ENCODE measurements at regions not wholly inside any gene's neighbourhood (a gene's known extent, or its start where the extent isn't known, plus 50 kb on each side); places are given as distances from the start of the nearest gene placed in this dataset.

GRCh38 chr2:38507712-38508111, 95.0 kb downstream of the HNRNPLL start:
- TF ChIP-seq, protein P1, sequence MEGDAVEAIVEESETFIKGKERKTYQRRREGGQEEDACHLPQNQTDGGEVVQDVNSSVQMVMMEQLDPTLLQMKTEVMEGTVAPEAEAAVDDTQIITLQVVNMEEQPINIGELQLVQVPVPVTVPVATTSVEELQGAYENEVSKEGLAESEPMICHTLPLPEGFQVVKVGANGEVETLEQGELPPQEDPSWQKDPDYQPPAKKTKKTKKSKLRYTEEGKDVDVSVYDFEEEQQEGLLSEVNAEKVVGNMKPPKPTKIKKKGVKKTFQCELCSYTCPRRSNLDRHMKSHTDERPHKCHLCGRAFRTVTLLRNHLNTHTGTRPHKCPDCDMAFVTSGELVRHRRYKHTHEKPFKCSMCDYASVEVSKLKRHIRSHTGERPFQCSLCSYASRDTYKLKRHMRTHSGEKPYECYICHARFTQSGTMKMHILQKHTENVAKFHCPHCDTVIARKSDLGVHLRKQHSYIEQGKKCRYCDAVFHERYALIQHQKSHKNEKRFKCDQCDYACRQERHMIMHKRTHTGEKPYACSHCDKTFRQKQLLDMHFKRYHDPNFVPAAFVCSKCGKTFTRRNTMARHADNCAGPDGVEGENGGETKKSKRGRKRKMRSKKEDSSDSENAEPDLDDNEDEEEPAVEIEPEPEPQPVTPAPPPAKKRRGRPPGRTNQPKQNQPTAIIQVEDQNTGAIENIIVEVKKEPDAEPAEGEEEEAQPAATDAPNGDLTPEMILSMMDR (IDR thresholded peaks at IDR 0.05; ENCODE audit: low read depth, low read length, poor library complexity, severe bottlenecking), result no peak
- no peak for TF ChIP-seq EZH2phosphoT487 (IDR thresholded peaks at IDR 0.05; ENCODE audit: borderline replicate concordance, low read length)
- no peaks in the 10 kb centered on the region for H3K9me2 ChIP-seq (replicated peaks; ENCODE audit: control insufficient read depth, low read length)
- H3K4me2 ChIP-seq (ENCODE audit: low read length), result no peak overlapping the region
- no peaks in the 10 kb centered on the region for H3K79me2 ChIP-seq (ENCODE audit: control insufficient read depth, low read length)
- peaks cover 9% of the 10 kb centered on the region; the same call in 1 of the 2 replicates for H3K9me3 ChIP-seq (ENCODE audit: control insufficient read depth, insufficient read depth, low read length)
- H3K4me1 ChIP-seq (ENCODE audit: control insufficient read depth, low read length), result peaks cover 10% of the 10 kb centered on the region
- no peaks in the 10 kb centered on the region for H3K36me3 ChIP-seq (ENCODE audit: control insufficient read depth, low read length)
- H3K27me3 ChIP-seq (ENCODE audit: control insufficient read depth, low read length), result peaks cover 6% of the 10 kb centered on the region
- H4K20me1 ChIP-seq (ENCODE audit: control insufficient read depth, insufficient read depth, low read depth, low read length), result no peaks in the 10 kb centered on the region
- H3K27ac ChIP-seq (ENCODE audit: low read depth, low read length), result no peak overlapping the region
- no peak overlapping the region for H3K4me3 ChIP-seq (ENCODE audit: low read length)
- H3F3A ChIP-seq (ENCODE audit: control insufficient read depth, insufficient read depth), result no peaks in the 10 kb centered on the region

DNA sequence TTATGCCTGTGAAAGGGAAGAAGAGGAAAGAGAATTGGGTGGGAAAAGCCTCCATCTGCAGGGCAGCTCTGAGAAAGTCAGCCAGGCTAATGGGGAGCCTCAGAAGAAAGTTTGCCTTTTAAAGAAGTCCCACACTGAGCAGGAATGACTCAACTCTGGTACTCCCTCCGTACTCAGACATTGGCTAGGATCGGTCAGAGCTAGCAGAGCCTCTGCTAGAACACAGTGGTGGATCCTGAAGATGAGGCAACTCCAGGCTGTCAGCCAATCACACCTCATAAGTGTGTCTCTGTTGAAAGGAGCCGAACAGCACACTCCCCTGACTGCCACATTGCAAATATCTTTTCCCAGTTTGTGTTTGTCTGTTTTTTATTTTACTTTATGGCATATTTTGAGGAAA, 96.9 kb downstream of the HNRNPLL start:
- peaks cover 10% of the 10 kb centered on the region for H3K4me1 ChIP-seq (ENCODE audit: control insufficient read depth, low read length)
- peaks cover 14% of the 10 kb centered on the region for H3K27me3 ChIP-seq (ENCODE audit: control insufficient read depth, low read length)
- H3K9me3 ChIP-seq (ENCODE audit: control insufficient read depth, insufficient read depth, low read length), result peaks cover 9% of the 10 kb centered on the region; the same call in 1 of the 2 replicates
- H3K36me3 ChIP-seq (ENCODE audit: control insufficient read depth, low read length), result no peaks in the 10 kb centered on the region
- no peak overlapping the region for H3K27ac ChIP-seq (ENCODE audit: low read depth, low read length)
- H3K4me2 ChIP-seq (ENCODE audit: low read length), result no peak overlapping the region
- TF ChIP-seq, protein P1 (IDR thresholded peaks at IDR 0.05; ENCODE audit: low read depth, low read length, poor library complexity, severe bottlenecking), result no peak
- TF ChIP-seq EZH2phosphoT487 (IDR thresholded peaks at IDR 0.05; ENCODE audit: borderline replicate concordance, low read length), result no peak
- H3K79me2 ChIP-seq (ENCODE audit: control insufficient read depth, low read length), result no peaks in the 10 kb centered on the region
- no peaks in the 10 kb centered on the region for H3K9me2 ChIP-seq (replicated peaks; ENCODE audit: control insufficient read depth, low read length)
- H4K20me1 ChIP-seq (ENCODE audit: control insufficient read depth, insufficient read depth, low read depth, low read length), result no peaks in the 10 kb centered on the region
- no peaks in the 10 kb centered on the region for H3F3A ChIP-seq (ENCODE audit: control insufficient read depth, insufficient read depth)
- H3K4me3 ChIP-seq (ENCODE audit: low read length), result no peak overlapping the region

DNA sequence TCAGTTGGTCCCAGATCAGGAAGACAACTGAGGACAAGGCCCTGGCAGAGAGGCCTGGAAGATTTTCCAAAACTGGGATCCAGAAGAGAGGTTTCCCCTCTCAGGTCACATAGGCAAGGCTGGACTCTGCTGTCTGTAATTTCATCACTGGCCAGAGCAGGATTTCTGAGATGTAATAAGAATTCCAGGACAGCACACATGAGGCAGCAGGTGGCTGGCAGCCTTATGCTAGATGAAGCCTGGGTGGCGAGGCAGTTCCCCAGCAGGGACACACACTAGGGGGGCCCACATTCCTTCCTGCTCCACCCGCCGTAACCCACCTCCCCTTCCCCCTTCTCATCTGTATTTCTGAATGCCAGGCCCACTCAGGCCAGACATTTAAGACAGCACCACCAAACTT, 98.6 kb downstream of the HNRNPLL start:
- H3K27ac ChIP-seq (ENCODE audit: low read depth, low read length), result no peak overlapping the region
- H3K27me3 ChIP-seq (ENCODE audit: control insufficient read depth, low read length), result peaks cover 27% of the 10 kb centered on the region
- H3K4me2 ChIP-seq (ENCODE audit: low read length), result no peak overlapping the region
- no peaks in the 10 kb centered on the region for H3F3A ChIP-seq (ENCODE audit: control insufficient read depth, insufficient read depth)
- no peak for TF ChIP-seq EZH2phosphoT487 (IDR thresholded peaks at IDR 0.05; ENCODE audit: borderline replicate concordance, low read length)
- TF ChIP-seq, protein P1 (IDR thresholded peaks at IDR 0.05; ENCODE audit: low read depth, low read length, poor library complexity, severe bottlenecking), result no peak
- H3K9me2 ChIP-seq (replicated peaks; ENCODE audit: control insufficient read depth, low read length), result no peaks in the 10 kb centered on the region
- H3K9me3 ChIP-seq (ENCODE audit: control insufficient read depth, insufficient read depth, low read length), result peaks cover 9% of the 10 kb centered on the region; the same call in 1 of the 2 replicates
- peaks cover 10% of the 10 kb centered on the region for H3K4me1 ChIP-seq (ENCODE audit: control insufficient read depth, low read length)
- H3K79me2 ChIP-seq (ENCODE audit: control insufficient read depth, low read length), result no peaks in the 10 kb centered on the region
- no peaks in the 10 kb centered on the region for H4K20me1 ChIP-seq (ENCODE audit: control insufficient read depth, insufficient read depth, low read depth, low read length)
- no peak overlapping the region for H3K4me3 ChIP-seq (ENCODE audit: low read length)
- H3K36me3 ChIP-seq (ENCODE audit: control insufficient read depth, low read length), result no peaks in the 10 kb centered on the region
